Right kidney (tissue), 1 donor: ENCODE measurements at regions not wholly inside any gene's neighbourhood (a gene's known extent, or its start where the extent isn't known, plus 50 kb on each side); places are given as distances from the start of the nearest gene placed in this dataset.
"Not testable (repeated sequence)": the region's sequence is repeated elsewhere in the genome, so short reads cannot be mapped to it uniquely, and the experiment has no call there.

Source experiments
- DNase-seq: peaks from one replicate; pipeline ENCODE4 v3.0.0-alpha.2; 2016

DNA sequence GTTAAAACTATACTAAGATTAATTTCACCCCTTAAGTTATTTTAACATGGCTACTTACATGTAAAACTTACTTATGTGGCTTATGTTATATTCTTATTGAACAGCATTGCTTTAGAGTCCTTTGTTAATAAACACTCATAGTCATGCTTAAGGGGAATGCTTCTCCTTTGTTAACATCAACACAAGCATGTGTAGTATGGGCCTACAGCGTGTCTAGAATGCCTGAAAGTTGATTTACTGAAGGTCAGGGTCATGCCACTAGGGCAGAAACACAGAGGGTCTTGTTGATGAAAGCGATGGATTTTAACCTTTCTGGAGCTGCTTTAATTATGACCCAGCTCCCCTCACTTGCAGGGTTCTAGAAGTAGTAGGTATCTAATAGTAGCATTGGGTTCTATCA is 159.8 kb upstream of the DLX2 start:
- no peak for DNase-seq

DNA sequence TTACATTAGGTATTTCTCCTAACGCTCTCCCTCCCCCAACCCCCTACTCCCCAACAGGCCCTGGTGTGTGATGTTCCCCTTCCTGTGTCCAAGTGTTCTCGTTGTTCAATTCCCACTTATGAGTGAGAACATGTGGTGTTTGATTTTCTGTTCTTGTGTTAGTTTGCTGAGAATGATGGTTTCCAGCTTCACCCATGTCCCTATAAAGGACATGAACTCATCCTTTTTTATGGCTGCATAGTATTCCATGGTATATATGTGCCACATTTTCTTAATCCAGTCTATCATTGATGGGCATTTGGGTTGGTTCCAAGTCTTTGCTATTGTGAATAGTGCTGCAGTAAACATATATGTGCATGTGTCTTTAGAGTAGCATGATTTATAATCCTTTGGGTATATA is 162.1 kb upstream of the DLX2 start:
- not testable (repeated sequence) for DNase-seq

DNA sequence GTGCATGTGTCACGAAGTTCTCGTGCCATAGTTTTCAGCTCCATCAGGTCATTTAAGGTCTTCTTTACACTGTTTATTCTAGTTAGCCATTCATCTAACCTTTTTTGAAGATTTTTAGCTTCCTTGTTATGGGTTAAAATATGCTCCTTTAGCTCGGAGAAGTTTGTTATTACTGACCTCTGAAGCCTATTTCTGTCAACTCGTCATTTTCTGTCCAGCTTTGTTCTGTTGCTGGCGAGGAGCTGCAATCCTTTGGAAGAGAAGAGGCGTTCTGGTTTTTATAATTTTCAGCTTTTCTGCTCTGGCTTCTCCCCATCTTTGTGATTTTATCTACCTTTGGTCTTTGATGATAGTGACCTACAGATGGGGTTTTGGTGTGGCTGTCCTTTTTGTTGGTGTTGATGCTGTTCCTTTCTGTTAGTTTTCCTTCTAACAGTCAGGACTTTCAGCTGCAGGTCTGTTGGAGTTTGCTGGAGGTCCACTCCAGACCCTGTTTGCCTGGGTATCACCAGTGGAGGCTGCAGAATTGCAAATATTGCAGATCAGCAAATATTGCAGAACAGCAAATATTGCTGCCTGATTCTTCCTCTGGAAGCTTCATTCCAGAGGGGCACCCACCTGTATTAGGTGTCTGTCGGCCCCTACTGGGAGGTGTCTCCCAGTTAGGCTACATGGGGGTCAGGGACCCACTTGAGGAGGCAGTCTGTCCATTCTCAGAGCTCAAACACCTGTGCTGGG is 157.7 kb upstream of the ITGA6 start:
- not testable (repeated sequence) for DNase-seq

DNA sequence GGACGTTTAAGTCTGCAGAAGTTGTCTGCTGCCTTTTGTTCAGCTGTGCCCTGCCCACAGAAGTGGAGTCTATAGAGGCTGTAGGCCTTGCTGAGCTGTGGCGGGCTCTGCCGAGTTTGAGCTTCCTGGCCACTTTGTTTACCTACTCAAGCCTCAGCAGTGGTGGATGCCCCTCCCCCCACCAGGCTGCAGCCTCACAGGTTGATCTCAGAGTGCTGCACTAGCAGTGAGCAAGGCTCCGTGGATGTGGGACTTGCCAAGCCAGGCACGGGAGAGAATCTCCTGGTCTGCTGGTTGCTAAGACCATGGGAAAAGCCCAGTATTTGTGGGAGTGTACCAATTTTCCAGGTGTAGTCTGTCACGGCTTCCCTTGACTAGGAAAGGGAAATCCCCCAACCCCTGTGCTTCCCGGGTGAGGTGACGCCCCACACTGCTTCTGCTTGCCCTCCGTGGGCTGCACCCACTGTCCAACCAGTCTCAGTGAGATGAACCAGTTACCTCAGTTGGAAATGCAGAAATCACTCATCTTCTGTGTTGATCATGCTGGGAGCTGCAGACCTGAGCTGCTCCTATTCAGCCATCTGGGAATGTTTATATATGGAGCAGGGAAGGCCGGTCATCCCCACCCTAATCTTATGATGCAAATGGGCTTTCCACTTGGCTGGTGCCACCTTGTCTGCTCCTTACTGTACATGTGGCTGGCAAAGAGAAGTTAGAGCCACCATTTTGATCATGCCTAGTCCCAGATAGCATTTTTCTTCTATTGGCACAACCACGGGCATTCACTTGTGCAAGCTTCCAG is 156.9 kb upstream of the ITGA6 start:
- DNase-seq, result peak; percentile 30

DNA sequence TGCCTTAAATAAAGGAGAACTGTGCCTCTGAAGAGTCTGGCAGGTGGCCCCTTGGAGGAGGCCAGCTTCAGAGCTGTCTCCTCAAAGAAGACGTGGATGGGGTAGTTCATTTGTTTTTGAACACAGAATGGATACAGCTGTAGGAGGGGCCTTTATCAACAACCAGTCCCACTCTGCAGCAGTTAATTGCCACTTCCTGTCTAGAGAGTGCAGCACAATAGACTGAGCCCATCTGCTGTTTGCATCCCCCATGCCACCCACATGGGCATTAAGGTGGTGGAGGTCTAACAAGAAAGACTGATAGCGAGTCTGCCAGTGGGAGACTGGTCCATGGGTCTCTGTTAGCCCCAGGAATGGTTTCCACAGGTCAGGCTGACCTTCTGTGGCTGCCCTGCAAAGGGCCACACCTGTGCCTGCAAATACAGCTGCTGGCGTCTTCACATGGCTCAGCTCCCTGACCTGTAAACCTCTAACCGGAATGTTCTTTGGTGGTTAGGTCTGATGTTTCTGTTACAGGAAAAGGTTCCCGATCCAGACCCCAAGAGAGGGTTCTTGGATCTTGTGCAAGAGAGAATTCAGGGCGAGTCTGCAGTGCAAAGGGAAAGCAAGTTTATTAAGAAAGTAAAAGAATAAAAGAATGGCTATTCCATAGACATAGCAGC is 153.3 kb upstream of the ITGA6 start:
- no peak for DNase-seq

DNA sequence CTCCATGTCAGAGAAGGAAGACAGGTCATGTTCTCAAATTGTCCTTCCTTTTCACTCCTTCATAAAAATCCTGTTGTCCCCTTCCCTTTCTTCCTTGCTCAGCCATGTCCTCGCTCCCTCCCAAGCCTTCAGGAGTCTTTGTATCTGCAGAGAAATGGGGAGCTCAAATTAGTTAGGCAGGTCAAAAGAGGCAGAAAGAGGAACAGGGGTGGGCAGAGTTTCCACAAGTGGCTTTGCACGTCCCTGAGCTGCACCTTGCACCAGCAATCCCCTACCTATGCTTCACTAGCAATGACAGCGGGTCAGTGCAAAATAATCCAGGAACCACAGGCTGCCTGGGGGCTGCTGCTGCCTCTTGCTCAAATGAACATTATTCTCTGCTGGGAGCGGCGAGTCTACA is 152.1 kb upstream of the ITGA6 start:
- no peak for DNase-seq

DNA sequence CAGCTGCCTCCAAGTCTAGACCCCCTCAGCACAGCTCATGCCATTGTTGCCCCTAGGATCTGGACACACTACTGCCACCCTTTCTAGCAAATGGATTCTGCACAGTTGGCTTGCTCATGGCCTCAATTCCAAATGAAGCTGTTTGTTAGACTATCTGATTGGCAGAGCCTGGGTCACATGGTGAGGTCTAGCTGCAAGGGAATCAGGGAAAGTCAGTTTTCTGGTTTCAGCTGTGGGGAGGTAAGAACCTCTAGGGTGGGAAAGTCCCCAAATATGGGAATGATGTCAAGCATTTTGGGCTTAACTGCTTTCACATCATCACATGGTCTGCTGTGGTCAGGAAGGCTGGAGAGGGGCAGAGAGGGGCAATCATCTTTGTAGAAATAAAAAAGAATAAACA is 150.4 kb upstream of the ITGA6 start:
- no peak for DNase-seq

DNA sequence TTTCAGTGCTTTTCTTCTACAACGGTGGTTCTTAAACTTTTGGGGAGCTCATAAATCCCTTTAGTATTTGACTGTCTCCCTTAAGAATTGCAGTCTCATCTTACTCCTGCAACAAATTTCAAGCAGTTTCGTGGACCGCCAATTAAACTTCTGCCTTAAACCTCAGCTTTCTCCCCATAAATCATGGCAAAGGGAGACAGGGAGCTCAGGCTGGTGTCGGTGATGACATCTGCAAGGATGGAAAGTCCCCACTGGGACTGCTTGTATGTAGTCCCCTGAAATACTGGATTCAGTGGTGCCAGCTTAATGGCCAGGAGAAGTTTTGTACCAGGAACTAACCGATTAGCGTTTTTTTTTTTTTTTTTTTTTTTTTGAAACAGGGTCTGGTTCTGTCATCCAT is 148.7 kb upstream of the ITGA6 start:
- no peak for DNase-seq

DNA sequence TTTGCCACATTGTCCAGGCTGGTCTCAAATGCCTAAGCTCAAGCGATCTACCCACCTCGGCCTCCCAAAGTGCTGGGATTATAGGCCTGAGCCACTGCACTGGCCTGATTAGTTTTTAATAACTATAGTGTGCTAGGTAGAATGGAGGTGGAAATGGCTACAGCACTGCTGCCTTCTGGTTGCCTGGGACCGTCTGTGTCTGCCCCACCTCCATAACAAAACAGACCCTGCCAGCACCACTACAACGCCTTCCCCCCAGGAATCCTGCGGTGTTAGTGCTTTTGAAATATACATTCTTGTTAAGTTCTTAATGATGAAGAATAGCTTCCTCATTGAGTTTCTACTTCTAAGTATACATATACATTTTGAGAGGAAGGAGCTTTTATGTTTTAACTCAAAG is 148.2 kb upstream of the ITGA6 start:
- no peak for DNase-seq

DNA sequence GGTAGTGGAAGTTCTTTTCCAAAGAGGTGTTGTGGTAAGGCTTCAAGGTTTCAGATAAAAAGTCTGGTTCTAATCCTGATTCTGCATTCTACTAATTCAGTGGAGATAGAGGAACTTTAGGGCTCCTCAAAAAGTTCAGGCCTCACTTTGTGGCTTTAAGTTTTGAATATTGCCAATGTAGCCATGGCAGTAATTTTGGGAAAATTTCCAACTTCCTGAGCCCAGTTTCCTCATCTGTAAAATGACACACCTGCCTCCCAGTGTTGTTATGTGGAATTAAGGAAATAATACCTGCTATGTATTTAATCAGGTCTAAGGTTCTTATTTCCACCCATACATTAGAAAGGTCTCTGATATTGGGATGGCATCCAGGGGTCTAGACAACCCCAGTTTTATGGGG is 147.6 kb upstream of the ITGA6 start:
- no peak for DNase-seq

DNA sequence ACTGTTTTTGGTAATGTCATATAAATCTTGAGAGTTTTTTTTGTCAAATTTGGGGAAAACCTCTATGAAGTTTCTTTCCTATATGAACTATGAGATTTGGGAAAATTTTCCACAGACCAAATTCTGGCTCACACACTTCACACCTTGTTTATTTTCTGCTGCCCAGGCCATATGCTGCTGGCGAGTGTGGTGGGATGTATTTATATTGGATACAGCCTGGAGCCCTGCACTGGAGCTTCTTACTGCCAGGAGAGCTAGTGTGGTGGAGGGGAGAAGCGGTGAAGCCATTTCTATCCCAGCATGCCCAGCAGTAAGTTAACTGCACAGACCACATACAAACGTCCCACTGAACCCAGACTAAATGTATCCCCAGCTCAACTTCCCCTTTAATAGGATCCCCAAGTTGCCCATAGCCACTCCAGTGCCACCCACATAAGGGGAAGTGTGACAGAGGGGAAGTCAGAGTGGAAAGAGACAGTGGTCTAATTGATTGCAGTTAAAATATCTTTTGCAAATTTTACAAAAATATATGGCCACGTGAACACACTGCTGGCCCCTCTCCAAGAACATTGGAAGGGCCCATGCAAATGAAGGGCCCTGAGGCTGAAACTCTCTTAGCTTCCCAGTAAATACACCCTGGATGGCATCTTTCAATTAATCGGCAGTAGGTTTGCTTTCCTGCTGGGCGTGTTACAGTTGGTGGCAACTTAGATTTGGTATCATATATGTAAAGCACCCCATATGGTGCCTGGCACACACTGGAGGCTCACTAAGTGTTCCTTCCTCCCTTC is 146.6 kb upstream of the ITGA6 start:
- no peak for DNase-seq

DNA sequence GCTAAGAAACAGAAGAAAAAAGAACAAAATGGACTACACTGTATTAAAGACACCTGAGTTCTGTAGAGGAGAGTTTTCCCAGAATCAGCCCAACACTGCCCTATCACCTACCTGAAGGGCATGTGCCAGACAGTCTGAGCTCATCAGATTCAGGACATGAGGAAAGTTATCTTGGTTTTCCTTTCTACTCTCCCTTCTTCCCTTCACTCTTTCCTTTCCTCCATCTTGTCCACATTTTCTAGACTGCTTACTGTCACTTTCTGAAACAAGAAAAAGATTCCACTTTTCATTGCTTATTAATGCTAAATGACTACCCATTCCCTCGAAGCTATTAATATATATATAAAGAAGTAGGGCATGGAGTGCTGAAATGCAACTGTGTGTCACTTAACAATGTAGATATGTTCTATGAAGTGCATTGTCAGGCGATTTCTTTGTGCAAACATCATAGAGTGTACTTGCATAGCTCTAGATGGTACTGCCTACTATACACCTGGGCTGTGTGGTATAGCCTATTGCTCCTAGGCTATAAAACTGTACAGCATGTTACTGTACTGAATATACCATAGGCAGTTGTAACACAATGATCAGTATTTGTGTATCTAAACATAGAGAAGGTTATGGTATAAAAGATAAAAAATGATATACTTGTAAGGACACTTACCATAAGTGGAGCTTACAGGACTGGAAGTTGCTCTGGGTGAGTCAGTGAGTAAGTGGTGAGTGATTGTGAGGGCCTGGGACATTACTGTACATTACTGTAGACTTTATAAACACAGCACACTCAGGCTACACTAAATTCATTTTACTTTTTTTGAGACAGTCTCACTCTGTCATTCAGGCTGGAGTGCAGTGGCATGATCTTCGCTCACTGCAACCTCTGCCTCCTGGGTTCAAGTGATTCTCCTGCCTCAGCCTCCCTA is 145.5 kb upstream of the ITGA6 start:
- DNase-seq, result no peak

DNA sequence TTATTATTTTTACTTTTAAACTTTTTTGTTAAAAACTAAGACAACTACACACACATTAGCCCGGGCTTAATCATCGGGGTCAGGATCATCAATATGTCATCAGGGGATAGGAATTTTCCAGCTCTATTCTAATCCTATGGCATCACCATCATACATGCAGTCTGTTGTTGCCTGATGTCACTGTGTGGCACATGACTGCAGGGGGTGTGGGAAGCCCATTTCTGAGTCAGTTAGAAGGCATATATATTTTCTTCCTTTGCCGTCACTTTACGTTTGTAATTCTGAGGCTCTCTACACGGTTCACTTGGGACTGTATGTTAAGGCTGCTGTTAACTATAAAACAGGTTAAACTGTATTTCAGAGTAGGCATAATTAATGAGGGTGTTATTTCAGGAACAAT is 144.4 kb upstream of the ITGA6 start:
- no peak for DNase-seq

DNA sequence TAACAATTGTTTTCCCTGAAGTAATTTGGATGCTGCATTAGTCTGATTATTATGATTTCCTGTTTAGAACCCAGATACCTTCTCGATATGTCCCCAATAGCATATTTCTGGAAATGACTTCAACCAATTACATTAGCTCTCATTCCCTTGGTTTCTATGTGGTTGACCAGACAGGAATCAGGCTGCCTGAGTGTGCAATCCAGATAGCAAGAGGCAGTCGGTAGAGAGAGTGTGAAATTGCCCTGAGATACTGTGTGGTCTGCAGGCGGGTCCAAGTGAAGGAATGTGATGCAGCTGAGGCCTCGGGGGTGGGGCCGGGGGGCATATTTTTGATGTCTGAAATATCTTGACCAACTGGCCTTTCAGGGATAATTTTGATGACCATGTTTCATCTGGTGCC is 143.9 kb upstream of the ITGA6 start:
- DNase-seq, result no peak

DNA sequence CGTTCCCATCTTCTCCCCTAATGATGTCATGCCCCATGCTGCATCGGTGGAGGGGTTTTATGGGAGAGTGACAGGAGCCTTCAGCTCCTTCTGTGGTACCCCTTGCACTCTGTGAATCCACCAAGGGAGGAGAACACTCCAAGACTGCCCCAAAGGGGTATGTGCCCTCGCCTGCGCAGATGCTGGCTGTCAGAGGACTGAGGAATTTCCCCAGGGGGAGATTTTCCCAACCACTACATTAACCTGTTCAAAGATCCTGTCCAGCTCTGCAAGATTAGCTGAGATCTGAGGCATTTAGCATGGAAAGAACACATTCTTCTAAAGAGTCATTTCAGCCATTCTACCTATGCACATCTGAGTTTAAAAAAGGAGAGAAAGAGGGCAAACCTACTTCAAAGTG is 143.2 kb upstream of the ITGA6 start:
- DNase-seq, result no peak

DNA sequence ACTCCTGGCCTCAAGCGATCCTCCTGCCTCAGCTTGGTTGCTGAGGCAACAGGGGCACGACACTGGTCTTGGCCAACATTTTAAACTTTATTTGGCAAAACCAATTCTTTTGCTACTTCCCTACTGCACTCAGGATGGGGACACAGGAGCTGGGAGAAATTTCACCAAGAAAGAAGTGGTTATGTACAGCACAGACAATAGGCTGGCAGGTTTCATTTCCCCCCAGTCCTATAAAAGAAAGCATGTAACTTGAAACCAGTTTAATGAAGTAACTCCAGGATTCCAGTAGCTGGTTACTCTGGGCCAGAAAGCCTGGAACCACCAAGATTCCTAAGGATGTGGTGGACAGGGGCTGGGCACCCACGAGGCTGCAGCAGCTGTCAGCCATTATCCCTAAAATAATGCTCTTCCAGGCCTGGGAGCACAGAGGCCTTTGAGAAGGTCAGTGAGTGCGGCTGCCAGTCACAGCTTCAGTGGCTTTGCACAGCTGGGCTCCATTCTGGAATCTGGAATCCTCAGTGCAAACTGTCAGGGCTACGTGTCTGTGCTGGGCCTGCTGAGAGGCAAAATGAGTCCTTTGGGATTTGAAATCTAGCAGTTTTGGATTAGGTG is 142.3 kb upstream of the ITGA6 start:
- DNase-seq, result peak; percentile 60

DNA sequence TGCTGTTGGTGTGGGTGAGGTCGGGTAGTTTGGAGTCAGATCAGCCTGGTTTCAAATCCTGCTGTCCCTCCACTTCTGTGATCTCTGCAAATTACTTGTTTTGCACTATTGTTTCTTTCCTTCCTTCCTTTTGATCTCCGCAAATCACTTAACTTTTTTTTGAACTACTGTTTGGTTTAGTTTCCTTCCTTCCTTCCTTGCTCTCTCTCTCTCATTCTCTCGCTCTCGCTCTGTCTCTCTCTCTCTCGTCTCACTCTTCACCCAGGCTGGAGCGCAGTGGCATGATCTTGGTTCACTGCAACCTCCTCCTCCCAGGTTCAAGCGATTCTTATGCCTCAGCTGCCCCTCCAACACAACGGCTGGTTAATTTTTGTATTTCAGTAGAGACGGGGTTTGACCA is 141.6 kb upstream of the ITGA6 start:
- no peak for DNase-seq

DNA sequence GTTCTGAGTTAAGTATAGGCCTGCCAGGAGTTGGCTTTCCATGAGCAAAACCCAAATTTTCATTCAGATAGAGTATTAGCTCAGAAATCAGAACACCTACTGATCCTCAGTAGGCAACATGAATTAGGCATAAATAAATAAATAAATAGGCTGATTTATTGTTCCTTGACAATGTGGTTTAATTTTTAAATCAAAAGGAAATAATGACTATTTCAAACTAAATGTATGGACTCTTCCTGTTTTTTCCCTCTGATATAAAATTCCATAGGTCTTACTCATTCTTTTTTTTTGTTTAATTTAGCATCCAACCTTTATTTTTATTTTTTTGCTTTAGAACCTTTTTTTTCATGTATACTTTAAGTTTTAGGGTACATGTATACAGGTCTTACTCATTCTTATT is 140.2 kb upstream of the ITGA6 start:
- no peak for DNase-seq

DNA sequence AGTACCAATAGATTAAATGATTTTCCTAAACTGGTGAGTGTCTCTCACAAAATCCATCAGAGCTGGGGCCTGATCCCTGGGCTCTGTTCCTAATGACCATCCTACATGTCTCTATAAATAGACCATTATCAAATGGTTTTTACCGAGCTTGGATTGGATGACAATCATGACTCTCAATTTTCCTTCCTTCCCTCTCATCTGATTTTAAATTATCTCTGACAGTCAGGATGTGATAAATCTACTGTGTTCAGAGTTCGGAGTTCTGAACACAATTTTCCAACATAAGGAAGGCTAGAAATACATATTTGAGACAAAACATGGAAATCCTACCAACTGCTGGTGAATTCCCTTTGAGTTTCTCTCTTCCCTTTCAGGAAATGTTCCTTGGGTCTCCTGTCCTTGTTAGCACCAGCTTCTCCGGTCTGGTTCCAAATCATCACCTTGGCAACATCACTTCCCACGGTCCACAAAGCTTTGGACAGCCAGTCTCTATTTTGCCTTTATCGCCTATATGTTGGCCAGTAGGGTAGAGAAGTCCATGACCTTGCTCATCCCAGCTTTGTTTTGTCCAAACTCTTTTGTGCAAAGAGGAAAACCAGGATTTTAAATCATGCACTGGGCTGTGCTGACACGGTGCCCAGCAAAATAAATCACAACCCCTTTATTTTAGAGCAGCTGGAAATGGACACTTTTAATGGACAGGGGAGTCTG is 139.6 kb upstream of the ITGA6 start:
- DNase-seq, result no peak

DNA sequence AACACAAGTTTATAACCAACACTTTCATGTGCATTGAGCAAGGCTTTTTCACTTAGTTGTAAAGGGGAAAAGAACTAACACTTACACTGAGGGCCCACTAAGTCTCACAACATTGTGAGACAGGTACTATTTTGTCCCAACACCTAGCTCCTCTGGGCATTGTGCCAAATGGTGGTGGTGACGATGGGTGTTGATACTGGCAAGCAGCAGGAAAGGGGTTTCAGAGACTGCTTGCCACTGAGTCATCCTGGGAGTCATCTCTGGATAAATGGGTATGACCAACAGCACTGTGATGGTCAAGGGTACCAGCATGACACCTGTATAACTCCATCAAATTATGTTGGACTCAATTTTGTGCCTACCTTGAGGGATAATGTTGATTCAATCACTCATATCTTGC is 138.8 kb upstream of the ITGA6 start:
- no peak for DNase-seq
